ENCODE measurements at regions not wholly inside any gene's neighbourhood (a gene's known extent, or its start where the extent isn't known, plus 50 kb on each side); places are given as distances from the start of the nearest gene placed in this dataset.
"Not testable (repeated sequence)": the region's sequence is repeated elsewhere in the genome, so short reads cannot be mapped to it uniquely, and the experiment has no call there.

- Histone ChIP-seq H3K18ac (ENCODE audit: insufficient read length, low read depth, low read length) (no peak overlapping the region), H3K4me2 (ENCODE audit: insufficient read depth, insufficient read length, low read length) (no peak overlapping the region), H3K23me2 (ENCODE audit: insufficient read length, low read depth, low read length, poor library complexity, severe bottlenecking) (no peaks in the 10 kb centered on the region), H3K14ac (ENCODE audit: insufficient read depth, low read length) (no peak overlapping the region), H3K9me3 (ENCODE audit: control insufficient read depth, low read depth, low read length) (no peaks in the 10 kb centered on the region), H4K91ac (ENCODE audit: insufficient read length, low read depth, low read length) (no peak overlapping the region), H3K4ac (ENCODE audit: low read depth, low read length) (no peak overlapping the region), H3K79me2 (ENCODE audit: insufficient read depth, low read length) (no peaks in the 10 kb centered on the region), H3K23ac (ENCODE audit: insufficient read length, low read depth, low read length) (no peak overlapping the region), H3K4me1 (ENCODE audit: insufficient read depth, low read length) (no peaks in the 10 kb centered on the region), H3K27me3 (ENCODE audit: insufficient read depth, low read length) (no peaks in the 10 kb centered on the region), H2BK12ac (ENCODE audit: insufficient read length, low read depth, low read length) (no peak overlapping the region), H3K79me1 (ENCODE audit: insufficient read depth, low read depth, low read length, poor library complexity, severe bottlenecking) (no peaks in the 10 kb centered on the region), H4K8ac (replicated peaks; ENCODE audit: insufficient read length, low read depth, low read length) (no peak overlapping the region), H4K20me1 (ENCODE audit: control insufficient read depth, insufficient read depth, insufficient read length) (no peaks in the 10 kb centered on the region), H3K56ac (ENCODE audit: insufficient read length, low read depth, low read length) (no peak overlapping the region), H2BK5ac (ENCODE audit: insufficient read length, low read length) (no peak overlapping the region), H2AK5ac (ENCODE audit: insufficient read length, low read length) (no peak overlapping the region), H3T11ph (ENCODE audit: low read length) (no peak overlapping the region), H2AFZ (ENCODE audit: low read length) (no peak overlapping the region), H2BK15ac (ENCODE audit: low read depth, low read length) (no peak overlapping the region), H3K27ac (ENCODE audit: insufficient read length, low read depth, low read length) (no peak overlapping the region), H2BK120ac (ENCODE audit: low read depth, low read length, poor library complexity, severe bottlenecking) (no peak overlapping the region), H4K5ac (ENCODE audit: insufficient read length, low read depth, low read length) (no peak overlapping the region), H2BK20ac (ENCODE audit: low read depth, low read length, poor library complexity, severe bottlenecking) (no peak overlapping the region), H3K9ac (ENCODE audit: extremely low read depth, insufficient read length, low read length) (no peak overlapping the region)
- DNase-seq = no peak
- no CpG with 5 or more reads among the region's 2 CpGs for WGBS (ENCODE audit: extremely low coverage, insufficient read length, low lambda C conversion rate)
- H3K9me3 Mint-ChIP-seq = no peaks in the 10 kb centered on the region
- no peaks in the 10 kb centered on the region; the same call in 1 of the 2 replicates for H3K27me3 Mint-ChIP-seq (ENCODE audit: low read depth)
- no peak for TF ChIP-seq CTCF (conservative IDR thresholded peaks at IDR 0.05)
- no peaks in the 10 kb centered on the region for H3K36me3 Mint-ChIP-seq (ENCODE audit: insufficient read depth in 1 of 3, low read depth in 3 of 3)
- no peaks in the 10 kb centered on the region for H3K4me1 Mint-ChIP-seq
- H3K27ac Mint-ChIP-seq = no peak overlapping the region
- no peak overlapping the region for H3K4me3 Mint-ChIP-seq
Measured at GRCh38 chr9:78109075-78109474, 77.5 kb upstream of the GNAQ start.

GRCh38 chr9:78106586-78106985 is 75.0 kb upstream of the GNAQ start:
- H3K4me2 ChIP-seq (ENCODE audit: insufficient read depth, insufficient read length, low read length); H2BK5ac ChIP-seq (ENCODE audit: insufficient read length, low read length); H2BK120ac ChIP-seq (ENCODE audit: low read depth, low read length, poor library complexity, severe bottlenecking); H4K91ac ChIP-seq (ENCODE audit: insufficient read length, low read depth, low read length); H2BK20ac ChIP-seq (ENCODE audit: low read depth, low read length, poor library complexity, severe bottlenecking); H3K79me1 ChIP-seq (ENCODE audit: insufficient read depth, low read depth, low read length, poor library complexity, severe bottlenecking); H3K4me3 Mint-ChIP-seq; H3K27ac Mint-ChIP-seq; H3K4ac ChIP-seq (ENCODE audit: low read depth, low read length); H2BK15ac ChIP-seq (ENCODE audit: low read depth, low read length); H3K9me3 ChIP-seq (ENCODE audit: control insufficient read depth, low read depth, low read length); H3K27me3 ChIP-seq (ENCODE audit: insufficient read depth, low read length); H4K8ac ChIP-seq (replicated peaks; ENCODE audit: insufficient read length, low read depth, low read length); H3K14ac ChIP-seq (ENCODE audit: insufficient read depth, low read length); H3K36me3 Mint-ChIP-seq (ENCODE audit: insufficient read depth in 1 of 3, low read depth in 3 of 3); H3K18ac ChIP-seq (ENCODE audit: insufficient read length, low read depth, low read length); H3K27me3 Mint-ChIP-seq (ENCODE audit: low read depth); H3K4me1 Mint-ChIP-seq; H2AK5ac ChIP-seq (ENCODE audit: insufficient read length, low read length); H4K5ac ChIP-seq (ENCODE audit: insufficient read length, low read depth, low read length); H3K79me2 ChIP-seq (ENCODE audit: insufficient read depth, low read length); DNase-seq; H2BK12ac ChIP-seq (ENCODE audit: insufficient read length, low read depth, low read length); H3K23me2 ChIP-seq (ENCODE audit: insufficient read length, low read depth, low read length, poor library complexity, severe bottlenecking); H3T11ph ChIP-seq (ENCODE audit: low read length); H4K20me1 ChIP-seq (ENCODE audit: control insufficient read depth, insufficient read depth, insufficient read length); H3K56ac ChIP-seq (ENCODE audit: insufficient read length, low read depth, low read length); H3K4me1 ChIP-seq (ENCODE audit: insufficient read depth, low read length); H3K9me3 Mint-ChIP-seq; H2AFZ ChIP-seq (ENCODE audit: low read length); H3K27ac ChIP-seq (ENCODE audit: insufficient read length, low read depth, low read length); H3K23ac ChIP-seq (ENCODE audit: insufficient read length, low read depth, low read length); H3K9ac ChIP-seq (ENCODE audit: extremely low read depth, insufficient read length, low read length): not testable (repeated sequence)
- no CpG with 5 or more reads among the region's 8 CpGs for WGBS (ENCODE audit: extremely low coverage, insufficient read length, low lambda C conversion rate)

All from H9 (cell line).